AML-193 (cell line): ENCODE measurements at regions not wholly inside any gene's neighbourhood (a gene's known extent, or its start where the extent isn't known, plus 50 kb on each side); places are given as distances from the start of the nearest gene placed in this dataset.

Experiments
- DNase-seq, 2 experiments: peaks; one replicate each; lab custom pipeline; 2025; lab: John Stamatoyannopoulos, UW

DNA sequence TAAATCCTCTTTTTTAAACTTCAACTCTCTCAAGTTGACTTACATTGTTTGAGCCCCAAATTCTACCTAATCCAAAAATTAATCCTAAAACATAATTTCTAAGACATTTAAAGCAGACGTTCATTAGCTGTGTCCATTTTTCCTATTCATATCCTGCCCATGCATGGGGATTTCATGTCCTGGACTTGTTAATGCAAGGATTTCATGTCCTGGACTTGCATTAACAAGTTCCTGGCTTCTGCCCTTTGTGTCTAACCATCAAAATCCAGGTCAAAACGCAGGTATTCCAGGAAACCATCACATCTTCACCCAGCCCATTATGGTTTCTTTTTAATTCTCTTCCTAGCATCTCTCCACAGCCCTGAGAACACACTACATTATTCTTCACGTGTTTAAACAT is 454.9 kb downstream of the KLF5 start:
- DNase-seq = no peak

DNA sequence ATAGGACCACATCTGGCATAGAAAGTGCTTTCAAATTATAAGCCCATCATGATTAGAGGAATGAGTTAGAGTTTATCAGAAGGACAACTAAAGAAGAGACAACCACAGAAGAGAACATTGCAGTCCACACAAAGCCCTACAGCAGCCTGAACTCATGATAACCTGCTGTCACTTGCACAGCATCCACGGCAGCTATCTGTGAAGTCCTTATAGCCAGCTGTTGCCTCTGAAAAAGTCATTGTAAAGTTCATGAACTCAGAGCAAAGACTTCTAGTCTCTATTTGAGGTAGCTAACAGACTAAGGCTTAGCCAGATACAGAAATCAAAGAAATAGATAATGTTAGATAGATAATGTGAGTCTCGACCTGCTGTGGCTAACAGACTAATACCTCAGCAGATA is 450.0 kb downstream of the KLF5 start:
- no peak for DNase-seq

DNA sequence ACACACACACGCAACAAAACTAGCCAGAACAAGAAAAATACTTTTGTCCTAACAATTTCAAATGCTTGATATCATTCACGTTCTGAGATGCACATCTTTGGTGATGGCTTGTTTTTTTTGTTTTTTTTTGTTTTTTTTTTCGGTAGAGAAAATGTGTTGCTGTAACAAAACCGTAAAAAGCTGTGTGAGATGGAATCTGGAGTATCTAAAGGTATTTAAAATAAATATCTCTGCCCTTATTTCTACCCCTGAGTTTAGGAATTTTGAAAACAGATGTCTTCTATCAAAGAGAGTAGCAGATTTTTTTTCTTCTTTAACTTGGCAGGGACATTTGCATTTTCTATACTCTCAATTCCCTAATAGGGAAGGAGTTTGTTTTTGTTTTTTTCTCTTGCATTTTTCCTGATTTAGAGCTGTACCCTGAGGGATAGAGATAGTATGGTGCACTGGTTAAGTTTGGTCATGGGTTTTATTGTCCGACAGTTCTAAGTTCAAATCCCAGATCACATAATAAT is 446.6 kb downstream of the KLF5 start:
- no peak for DNase-seq

GRCh38 chr13:73499695-73500094 is 440.9 kb downstream of the KLF5 start:
- DNase-seq = no peak

DNA sequence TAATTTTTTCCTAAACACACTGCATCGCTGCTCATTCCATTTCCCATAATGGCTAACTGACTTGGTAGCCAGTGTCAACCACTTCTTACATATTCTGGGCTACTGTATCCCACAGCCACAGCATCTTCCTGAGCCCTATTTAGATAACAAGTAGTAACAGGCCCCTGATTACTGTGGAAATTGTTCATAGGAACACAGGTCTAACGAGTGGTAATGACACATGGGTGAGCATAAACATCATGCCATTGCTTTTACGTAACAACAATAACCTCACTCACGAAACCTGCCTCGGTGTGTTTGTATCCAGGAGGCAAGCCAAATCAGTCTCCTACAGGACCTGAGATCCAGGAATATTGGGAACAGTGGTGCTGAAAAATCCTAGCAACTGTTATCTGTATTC is 438.6 kb downstream of the KLF5 start:
- no peak for DNase-seq

DNA sequence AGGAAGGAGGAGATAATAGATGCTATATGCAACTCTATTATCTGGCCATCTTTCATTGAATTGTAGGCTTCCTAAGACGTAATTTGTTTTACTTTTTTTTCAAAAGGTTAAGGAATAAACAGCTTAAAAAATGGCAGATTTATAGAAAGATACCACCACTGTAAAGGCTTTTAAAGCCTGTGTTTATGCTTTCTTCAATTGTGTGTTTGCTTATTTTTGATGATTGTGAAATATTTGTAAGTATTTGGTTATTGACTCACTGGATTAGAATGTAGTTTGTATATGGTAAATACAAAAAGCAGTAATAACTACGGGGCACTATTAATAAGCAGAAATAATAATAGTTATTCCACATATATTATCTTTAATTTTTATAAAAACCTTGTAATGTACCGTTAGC is 437.9 kb downstream of the KLF5 start:
- DNase-seq = no peak

- DNase-seq = no peak
Measured at GRCh38 chr13:73492811-73493210, 434.0 kb downstream of the KLF5 start.

GRCh38 chr13:73482556-73482955 is 423.8 kb downstream of the KLF5 start:
- DNase-seq = no peak

DNA sequence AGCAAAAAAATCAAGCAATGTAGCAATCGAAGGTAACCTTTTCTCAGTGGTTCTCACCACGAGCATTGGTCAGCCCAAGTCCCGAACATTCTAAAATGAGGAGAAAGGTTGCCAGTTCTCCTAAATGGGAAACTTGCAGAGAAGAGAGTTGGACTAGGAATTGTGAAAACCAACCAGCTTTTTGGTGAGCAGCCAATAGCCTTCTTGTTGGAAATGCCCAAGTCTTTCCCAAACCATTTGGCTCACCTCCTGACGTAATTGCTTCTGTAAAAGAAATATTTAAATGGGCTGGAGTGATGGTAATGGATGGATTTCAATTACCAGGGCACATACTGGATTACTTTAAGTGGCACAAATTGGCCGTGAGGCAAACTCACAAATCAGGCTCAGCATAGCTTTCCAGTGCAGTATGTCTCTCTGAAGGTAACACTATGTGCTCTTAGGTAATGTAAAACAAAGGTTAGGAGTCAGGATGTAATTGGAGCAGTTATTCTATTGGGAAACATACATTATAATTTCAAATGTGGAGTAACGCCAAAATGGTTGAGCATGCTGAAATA is 423.2 kb downstream of the KLF5 start:
- no peak for DNase-seq

DNA sequence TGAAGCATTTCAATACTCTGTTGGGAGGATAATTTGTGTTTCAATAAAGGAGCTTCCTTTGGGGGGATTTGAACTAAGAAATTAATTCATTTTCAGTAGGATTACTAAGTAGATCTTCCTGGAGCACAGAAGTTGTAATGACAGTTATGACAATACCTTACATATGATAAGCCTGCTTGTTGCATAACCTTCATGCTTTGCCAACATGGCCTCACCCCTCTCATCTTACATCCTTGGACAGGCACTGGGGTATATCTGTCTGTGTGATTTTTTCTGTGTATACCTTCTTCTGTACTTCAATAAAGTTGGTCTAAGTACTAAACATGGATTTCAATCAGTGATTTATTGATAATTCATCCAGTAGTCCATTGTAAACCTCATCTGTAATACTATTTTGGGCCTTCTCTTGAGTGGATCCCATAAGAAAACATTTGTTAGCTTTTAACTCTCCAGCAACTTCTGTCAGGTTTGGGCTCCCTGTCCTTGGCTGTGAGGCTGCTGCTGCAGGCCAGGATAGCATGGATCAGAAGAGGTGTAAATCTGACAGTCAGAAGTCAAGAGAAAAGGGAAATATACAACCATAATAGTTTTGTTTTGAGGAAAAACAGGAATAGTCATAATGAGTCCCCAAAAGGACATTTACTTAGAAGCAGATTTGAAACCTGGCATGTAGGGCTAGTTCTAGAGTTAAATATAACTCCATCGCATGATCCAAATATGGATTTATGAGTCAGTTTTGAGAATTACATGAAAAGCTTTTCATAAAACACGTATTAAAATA is 422.2 kb downstream of the KLF5 start:
- no peak for DNase-seq

DNA sequence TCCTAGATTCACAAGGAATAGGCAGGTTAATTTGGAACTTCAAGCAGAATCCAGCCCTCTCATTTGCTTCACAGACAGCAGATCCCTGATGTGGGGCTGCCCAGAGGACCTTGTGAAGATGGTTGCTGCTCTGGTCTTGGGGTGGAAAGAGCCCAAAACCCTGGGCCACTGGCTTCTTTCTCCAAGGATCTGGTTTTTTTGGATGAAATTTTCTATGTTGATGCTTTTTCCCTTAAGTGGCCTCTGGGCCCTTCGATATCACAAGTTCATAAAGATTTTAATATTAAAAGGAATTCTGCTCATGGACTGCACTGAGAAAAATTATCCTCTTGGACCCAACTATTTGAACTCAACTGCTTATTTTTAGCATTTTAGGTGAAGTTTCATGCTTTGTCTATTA is 421.1 kb downstream of the KLF5 start:
- DNase-seq = no peak

DNA sequence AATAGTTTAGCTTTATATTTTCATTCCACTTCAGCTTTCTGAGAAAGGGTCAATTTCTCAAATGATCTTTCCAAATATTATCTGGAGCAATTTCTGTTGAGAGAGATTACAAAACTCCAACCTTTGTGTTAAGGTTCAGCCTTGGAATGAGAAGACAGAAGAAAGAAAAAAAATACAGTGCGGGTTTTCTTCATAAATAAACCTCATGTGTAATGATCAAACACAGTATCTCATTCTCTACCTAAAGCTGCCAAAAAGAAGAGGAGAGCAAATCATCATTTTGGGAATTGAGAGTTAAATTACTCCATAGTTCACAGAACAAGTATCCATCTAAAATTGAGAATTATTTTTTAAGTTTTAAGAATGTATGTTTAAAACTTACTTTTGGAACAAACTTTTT is 420.5 kb downstream of the KLF5 start:
- DNase-seq = no peak

DNA sequence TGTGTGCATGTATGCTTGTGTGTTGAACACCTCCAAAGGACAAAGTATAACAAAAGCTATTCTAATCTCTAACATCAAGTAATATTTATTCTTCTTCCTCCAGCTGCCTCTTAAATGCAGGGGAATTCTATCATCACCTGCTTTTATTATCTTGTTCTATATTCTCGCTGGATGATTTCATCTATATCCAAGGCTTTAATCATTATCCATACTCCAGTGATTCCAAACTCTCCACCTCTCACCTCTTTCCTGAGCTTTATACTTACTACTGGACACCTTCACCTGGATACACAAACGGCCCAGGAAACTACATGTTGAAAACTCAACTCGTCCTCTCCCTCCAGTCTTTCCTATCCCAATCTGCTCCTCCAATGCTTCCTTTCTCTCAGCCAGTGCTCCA is 418.6 kb downstream of the KLF5 start:
- DNase-seq = no peak

GRCh38 chr13:73473016-73473415 is 414.2 kb downstream of the KLF5 start:
- no peak for DNase-seq

DNA sequence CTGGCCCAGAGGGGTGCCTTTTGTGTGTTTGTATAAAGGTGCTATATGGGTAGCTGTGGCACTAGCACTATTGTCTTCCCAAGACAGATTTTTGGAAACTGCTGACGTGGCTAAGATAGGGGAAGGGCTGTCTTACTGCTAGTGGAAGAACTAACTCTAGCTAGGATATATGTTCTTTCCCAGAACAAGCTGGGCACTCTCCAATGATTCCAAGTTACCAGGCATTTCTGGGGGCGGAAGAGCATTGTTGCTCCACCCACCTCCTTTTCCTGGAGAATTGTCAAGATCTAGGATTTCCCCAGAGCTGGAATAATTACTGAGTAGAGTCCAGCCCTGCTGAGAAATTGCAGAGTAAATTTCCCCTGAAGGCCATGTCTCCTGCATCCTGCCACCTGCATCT is 408.3 kb downstream of the KLF5 start:
- no peak for DNase-seq

- no peak for DNase-seq
Measured at GRCh38 chr13:73466561-73466960, 407.8 kb downstream of the KLF5 start.

DNA sequence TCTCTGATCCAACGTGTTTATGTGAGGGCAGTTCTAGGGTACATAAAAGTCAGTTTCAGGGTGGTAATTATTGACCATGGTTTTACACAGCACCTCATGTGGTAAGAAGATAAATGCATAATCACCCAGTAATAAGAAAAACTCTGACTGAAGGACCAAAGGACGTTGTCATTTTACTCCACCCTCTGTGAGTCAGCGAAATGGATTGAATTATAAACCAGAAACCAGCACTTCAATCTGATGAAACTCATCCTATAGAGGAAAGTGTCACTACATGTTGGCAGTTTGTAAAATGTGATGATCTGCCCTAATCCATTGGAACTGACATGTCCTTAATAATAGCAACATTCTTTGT is 406.8 kb downstream of the KLF5 start:
- no peak for DNase-seq

GRCh38 chr13:73464758-73465616 is 406.2 kb downstream of the KLF5 start:
- no peak for DNase-seq

DNA sequence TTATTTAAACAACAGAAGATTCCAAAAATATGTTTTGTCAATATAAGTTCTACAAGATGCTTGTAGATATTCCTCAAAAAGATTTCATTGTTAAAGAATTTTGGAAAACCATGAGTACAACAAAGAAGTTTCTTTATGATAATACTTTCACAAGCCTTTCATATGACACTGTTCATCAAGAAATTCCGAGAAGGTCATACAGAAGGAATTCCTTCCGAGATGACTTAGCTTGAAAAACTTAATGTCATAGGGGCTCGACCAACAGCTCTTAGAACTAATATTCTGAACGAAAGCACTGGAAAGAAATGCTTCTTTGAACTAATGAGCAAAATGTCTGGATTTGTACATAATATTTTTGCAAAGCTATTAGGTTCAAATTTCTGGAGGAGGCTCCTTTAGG is 403.4 kb downstream of the KLF5 start:
- no peak for DNase-seq

DNA sequence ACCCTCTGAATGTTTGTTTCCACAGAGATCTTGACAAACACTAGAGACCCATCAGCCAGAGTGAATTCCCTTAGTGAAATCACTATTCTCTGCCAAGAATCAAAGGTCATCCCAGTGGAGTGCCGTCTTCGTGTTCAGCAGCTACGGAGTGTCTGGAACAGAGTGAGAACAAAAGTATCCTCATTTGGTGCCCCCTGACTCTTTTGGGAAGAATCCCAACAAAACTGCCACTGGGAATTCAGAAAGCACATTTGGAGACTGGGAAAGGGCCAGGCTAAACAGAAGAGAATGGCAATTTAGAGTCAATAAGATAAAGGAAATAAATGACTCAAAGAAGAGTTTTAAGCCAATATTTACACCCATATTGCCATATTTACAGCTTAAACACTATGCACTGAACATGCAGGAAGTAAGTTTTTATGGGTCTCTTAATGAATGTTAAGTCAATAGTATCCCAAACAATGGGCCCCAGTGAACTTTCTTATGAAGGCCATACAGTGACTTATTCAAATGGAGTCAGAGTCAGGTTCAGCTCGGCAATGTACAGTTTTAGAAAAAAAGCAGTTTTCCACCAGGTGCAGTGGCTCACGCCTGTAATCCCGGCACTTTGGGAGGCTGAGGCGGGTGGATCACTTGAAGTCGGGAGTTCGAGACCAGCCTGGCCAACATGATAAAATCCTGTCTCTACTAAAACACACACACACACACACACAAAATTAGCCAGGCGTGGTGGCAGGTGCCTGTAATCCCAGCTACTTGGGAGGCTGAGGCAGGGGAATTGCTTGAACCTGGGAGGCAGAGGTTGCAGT is 392.6 kb downstream of the KLF5 start:
- DNase-seq = no peak

GRCh38 chr13:73450583-73450982 is 391.8 kb downstream of the KLF5 start:
- DNase-seq = no peak

DNA sequence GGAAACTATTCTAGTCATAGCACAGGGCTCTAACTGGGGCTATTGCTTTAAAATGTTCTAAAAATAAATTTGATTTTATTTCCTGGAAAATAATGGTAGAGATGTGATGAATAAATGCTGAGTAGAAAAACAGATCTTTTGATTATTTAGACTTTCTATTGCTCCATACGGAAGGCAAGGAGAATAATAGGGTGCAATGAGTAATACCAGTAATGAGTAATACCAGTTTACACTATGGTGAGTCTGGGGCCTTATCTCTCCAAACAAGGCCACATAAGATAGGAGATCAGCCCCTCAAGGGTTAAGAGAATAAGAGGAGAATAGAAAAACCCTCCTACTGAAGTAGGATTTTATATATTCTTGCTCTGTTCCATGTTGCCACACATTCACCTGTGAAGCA is 390.4 kb downstream of the KLF5 start:
- DNase-seq = no peak
